Anterior cingulate cortex (tissue), 58 donors: ENCODE measurements at regions not wholly inside any gene's neighbourhood (a gene's known extent, or its start where the extent isn't known, plus 50 kb on each side); places are given as distances from the start of the nearest gene placed in this dataset.
"Not testable (repeated sequence)": the region's sequence is repeated elsewhere in the genome, so short reads cannot be mapped to it uniquely, and the experiment has no call there.

Source experiments
- DNase-seq, 58 donors: peaks; one replicate each; lab custom pipeline; 2025; lab: John Stamatoyannopoulos, UW

GRCh38 chr17:77798031-77798430, 160.5 kb upstream of the TNRC6C start:
- DNase-seq, result no peak

- DNase-seq, result no peak
These were observed 160.0 kb upstream of the TNRC6C start for GRCh38 chr17:77798481-77798880.

- peak in 1 of 58 donors; percentile 6 for DNase-seq
These were observed 157.7 kb upstream of the TNRC6C start for GRCh38 chr17:77800816-77801215.

GRCh38 chr17:77801545-77802332, 156.8 kb upstream of the TNRC6C start:
- peak in 3 of 58 donors; percentile 14 to 26 (median 16) for DNase-seq

GRCh38 chr17:77802333-77802615, 156.2 kb upstream of the TNRC6C start:
- peak in 2 of 58 donors; percentile 22 to 25 for DNase-seq

- peak in 47 of 58 donors; percentile 8 to 84 (median 41) for DNase-seq
These were observed 155.7 kb upstream of the TNRC6C start for GRCh38 chr17:77802811-77803220.

- DNase-seq, result no peak
These were observed 154.8 kb upstream of the TNRC6C start for GRCh38 chr17:77803726-77804125.

- DNase-seq, result no peak
These were observed 153.6 kb upstream of the TNRC6C start for GRCh38 chr17:77804796-77805426.

GRCh38 chr17:77805970-77806369, 152.5 kb upstream of the TNRC6C start:
- not testable (repeated sequence) for DNase-seq

GRCh38 chr17:77807051-77807745, 151.3 kb upstream of the TNRC6C start:
- no peak for DNase-seq

- no peak for DNase-seq
These were observed 150.6 kb upstream of the TNRC6C start for GRCh38 chr17:77807746-77808441.

GRCh38 chr17:77808686-77809425, 149.6 kb upstream of the TNRC6C start:
- DNase-seq, result no peak

GRCh38 chr17:77809814-77810213, 148.7 kb upstream of the TNRC6C start:
- no peak for DNase-seq

- peak in 3 of 58 donors; percentile 6 to 56 (median 17) for DNase-seq
These were observed 148.0 kb upstream of the TNRC6C start for GRCh38 chr17:77810536-77810935.

GRCh38 chr17:77811521-77811920, 147.0 kb upstream of the TNRC6C start:
- DNase-seq, result no peak

GRCh38 chr17:77814091-77814772, 144.3 kb upstream of the TNRC6C start:
- no peak for DNase-seq

- no peak for DNase-seq
These were observed 143.2 kb upstream of the TNRC6C start for GRCh38 chr17:77815127-77815905.

GRCh38 chr17:77817953-77818352, 140.6 kb upstream of the TNRC6C start:
- DNase-seq, result no peak

GRCh38 chr17:77819497-77819896, 139.0 kb upstream of the TNRC6C start:
- DNase-seq, result no peak
